BE2C (cell line): ENCODE measurements at regions not wholly inside any gene's neighbourhood (a gene's known extent, or its start where the extent isn't known, plus 50 kb on each side); places are given as distances from the start of the nearest gene placed in this dataset.

Source experiments
- DNase-seq: peaks from one replicate; pipeline ENCODE4 v3.0.0-alpha.2; 2020
- H3K27me3 ChIP-seq: fragments of 250-450 bp; sonication (Bioruptor Pico); 2 replicates; pipeline ENCODE4 v1.5.1; 2020; ENCODE audit warnings: mild to moderate bottlenecking
- H3K36me3 ChIP-seq: fragments of 250-450 bp; sonication (Bioruptor Pico); 2 replicates; pipeline ENCODE4 v1.5.1; 2020; ENCODE audit warnings: mild to moderate bottlenecking
- H3K4me1 ChIP-seq: fragments of 250-450 bp; sonication (Bioruptor Pico); 2 replicates; pipeline ENCODE4 v1.5.1; 2020
- H3K4me3 ChIP-seq: 2 replicates; pipeline ENCODE4 v1.5.1; 2011; ENCODE audit warnings: low read depth, low read length
- H3K9me3 ChIP-seq: fragments of 250-450 bp; sonication (Bioruptor Pico); 2 replicates; pipeline ENCODE4 v1.5.1; 2020
- CTCF ChIP-seq: IDR thresholded peaks from 2 replicates; pipeline ENCODE4 v1.5.1; 2012; ENCODE audit warnings: mild to moderate bottlenecking, low read depth, low read length

- Histone ChIP-seq H3K4me1 (no peaks in the 10 kb centered on the region), H3K9me3 (no peaks in the 10 kb centered on the region), H3K27me3 (no peaks in the 10 kb centered on the region), H3K36me3 (no peaks in the 10 kb centered on the region), H3K4me3 (no peak overlapping the region)
- TF ChIP-seq CTCF: no peak
- no peak for DNase-seq
Observed at GRCh38 chr12:28893365-28893764, 255.7 kb upstream of the FAR2 start.

- H3K36me3 ChIP-seq: no peaks in the 10 kb centered on the region
- DNase-seq: no peak
- H3K4me3 ChIP-seq: no peak overlapping the region
Observed at GRCh38 chr12:28893856-28894255, 255.2 kb upstream of the FAR2 start.

GRCh38 chr12:28896421-28896820 is 252.7 kb upstream of the FAR2 start:
- H3K9me3 ChIP-seq: no peaks in the 10 kb centered on the region
- no peak for TF ChIP-seq CTCF
- H3K27me3 ChIP-seq: no peaks in the 10 kb centered on the region
- no peak for DNase-seq
- no peak overlapping the region for H3K4me3 ChIP-seq
- H3K36me3 ChIP-seq: no peaks in the 10 kb centered on the region
- H3K4me1 ChIP-seq: no peaks in the 10 kb centered on the region

More at GRCh38 chr12:28893856-28894255, 255.2 kb upstream of the FAR2 start:
- no peak for TF ChIP-seq CTCF
- Histone ChIP-seq H3K9me3 (no peaks in the 10 kb centered on the region), H3K4me1 (no peaks in the 10 kb centered on the region), H3K27me3 (no peaks in the 10 kb centered on the region)

- no peak for TF ChIP-seq CTCF
- H3K9me3 ChIP-seq: no peaks in the 10 kb centered on the region
- no peaks in the 10 kb centered on the region for H3K27me3 ChIP-seq
- DNase-seq: no peak
- H3K4me1 ChIP-seq: no peaks in the 10 kb centered on the region
- H3K36me3 ChIP-seq: no peaks in the 10 kb centered on the region
- H3K4me3 ChIP-seq: no peak overlapping the region
Observed at GRCh38 chr12:28898038-28898437, 251.0 kb upstream of the FAR2 start.

GRCh38 chr12:28899951-28900350 is 249.1 kb upstream of the FAR2 start:
- Histone ChIP-seq H3K4me1 (no peaks in the 10 kb centered on the region), H3K36me3 (no peaks in the 10 kb centered on the region), H3K27me3 (no peaks in the 10 kb centered on the region), H3K4me3 (no peak overlapping the region), H3K9me3 (no peaks in the 10 kb centered on the region)
- no peak for DNase-seq
- TF ChIP-seq CTCF: no peak

GRCh38 chr12:28905220-28905955 is 243.7 kb upstream of the FAR2 start:
- H3K36me3 ChIP-seq: no peaks in the 10 kb centered on the region
- no peak for DNase-seq
- no peaks in the 10 kb centered on the region for H3K4me1 ChIP-seq
- H3K9me3 ChIP-seq: no peaks in the 10 kb centered on the region
- H3K4me3 ChIP-seq: no peak overlapping the region
- H3K27me3 ChIP-seq: no peaks in the 10 kb centered on the region
- TF ChIP-seq CTCF: no peak
